NCI-H524 treated with DMSO at 0.1 percent for 48 hours (cell line): ENCODE measurements at regions not wholly inside any gene's neighbourhood (a gene's known extent, or its start where the extent isn't known, plus 50 kb on each side); places are given as distances from the start of the nearest gene placed in this dataset.
A peak's percentile ranks its signal among the peaks of the same experiment; 100 is the strongest.
"Not testable (repeated sequence)": the region's sequence is repeated elsewhere in the genome, so short reads cannot be mapped to it uniquely, and the experiment has no call there.

Source experiments
- DNase-seq: peaks from one replicate; lab custom pipeline; 2025; lab: John Stamatoyannopoulos, UW

DNA sequence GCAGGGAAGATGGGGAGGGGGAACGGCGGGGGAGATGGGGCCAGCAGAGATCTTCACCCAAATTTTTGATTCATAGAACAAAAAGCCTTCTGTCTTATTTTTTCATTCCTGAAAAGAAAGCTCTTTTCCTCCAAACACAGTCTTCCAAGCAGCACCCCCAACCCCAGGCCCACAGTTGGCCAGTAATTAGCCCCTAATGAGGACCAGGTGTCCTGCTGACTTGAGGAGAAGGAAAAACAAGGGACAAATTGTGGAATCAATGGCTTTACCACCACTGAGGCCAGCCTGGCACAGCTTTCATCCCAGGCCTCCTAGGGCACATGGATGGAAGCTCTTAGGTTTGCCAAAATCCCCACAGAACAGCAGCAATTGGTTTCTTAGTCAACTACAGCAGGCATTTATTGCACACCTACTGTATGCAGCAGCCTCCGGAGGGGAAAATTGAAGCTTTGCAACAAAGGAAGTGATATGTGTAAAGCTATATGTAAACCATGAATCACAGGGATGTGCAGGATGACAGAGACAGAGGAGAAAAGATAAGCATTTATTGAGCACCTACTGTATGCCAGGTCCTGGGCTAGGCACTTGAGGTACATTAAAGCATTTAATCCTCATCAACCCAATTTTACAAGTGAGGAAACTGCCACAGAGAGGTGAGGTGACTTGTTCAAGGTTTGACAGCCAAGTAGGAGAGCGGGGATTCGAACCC lies 199.5 kb downstream of the TBC1D2B start:
- no peak for DNase-seq

- not testable (repeated sequence) for DNase-seq
Measured at GRCh38 chr15:77876107-77876820, 201.2 kb downstream of the TBC1D2B start.

GRCh38 chr15:77875066-77875721 lies 202.3 kb downstream of the TBC1D2B start:
- DNase-seq = peak; percentile 44

GRCh38 chr15:77874063-77874462 lies 203.4 kb downstream of the TBC1D2B start:
- DNase-seq = peak; percentile 48

- DNase-seq = not testable (repeated sequence)
Measured at GRCh38 chr15:77872521-77873425, 204.7 kb downstream of the TBC1D2B start.

GRCh38 chr15:77871852-77872371 lies 205.6 kb downstream of the TBC1D2B start:
- no peak for DNase-seq

DNA sequence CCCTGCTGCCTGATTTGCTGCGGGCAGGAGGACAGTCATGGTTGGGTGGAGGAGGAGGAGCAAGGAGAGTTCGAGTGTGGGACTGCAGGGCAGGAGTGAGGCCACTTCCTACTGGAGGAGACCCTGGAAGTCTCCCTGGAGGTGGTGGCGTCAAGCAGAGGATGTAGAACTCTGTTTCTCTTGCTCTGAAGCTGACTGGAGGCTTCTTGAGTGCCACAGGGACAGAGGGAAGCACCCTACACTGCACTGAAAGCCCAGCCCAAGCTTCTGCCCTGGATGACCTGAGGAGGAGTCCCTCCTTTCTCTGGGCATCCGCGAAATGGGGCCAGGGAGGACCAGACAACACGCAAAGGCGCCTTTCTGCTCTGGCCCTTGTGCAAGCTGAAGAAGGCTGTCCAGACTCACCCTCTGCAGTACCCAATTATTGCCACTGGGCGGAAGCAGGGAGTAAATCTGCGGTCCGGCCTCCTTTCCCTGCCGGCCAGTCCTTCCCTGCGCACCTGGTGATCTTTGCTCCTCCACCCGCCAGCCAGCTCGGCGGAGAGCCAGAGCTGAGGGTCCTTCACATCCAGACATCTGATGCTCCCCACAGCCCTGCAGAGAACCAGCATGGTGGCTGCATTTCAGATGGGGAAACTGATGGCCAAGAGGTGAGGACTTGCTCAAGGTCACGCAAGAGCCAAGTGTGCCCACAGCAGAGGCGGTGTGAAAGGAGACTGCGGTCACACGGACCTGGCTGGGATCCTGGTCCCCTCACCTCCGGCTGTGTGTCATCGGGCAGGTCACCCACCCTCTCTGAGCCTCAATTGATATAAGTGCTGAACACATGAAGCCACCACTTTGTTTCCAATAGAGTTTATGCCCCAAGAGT lies 207.1 kb downstream of the TBC1D2B start:
- no peak for DNase-seq

GRCh38 chr15:77869021-77869895 lies 208.3 kb downstream of the TBC1D2B start:
- no peak for DNase-seq

DNA sequence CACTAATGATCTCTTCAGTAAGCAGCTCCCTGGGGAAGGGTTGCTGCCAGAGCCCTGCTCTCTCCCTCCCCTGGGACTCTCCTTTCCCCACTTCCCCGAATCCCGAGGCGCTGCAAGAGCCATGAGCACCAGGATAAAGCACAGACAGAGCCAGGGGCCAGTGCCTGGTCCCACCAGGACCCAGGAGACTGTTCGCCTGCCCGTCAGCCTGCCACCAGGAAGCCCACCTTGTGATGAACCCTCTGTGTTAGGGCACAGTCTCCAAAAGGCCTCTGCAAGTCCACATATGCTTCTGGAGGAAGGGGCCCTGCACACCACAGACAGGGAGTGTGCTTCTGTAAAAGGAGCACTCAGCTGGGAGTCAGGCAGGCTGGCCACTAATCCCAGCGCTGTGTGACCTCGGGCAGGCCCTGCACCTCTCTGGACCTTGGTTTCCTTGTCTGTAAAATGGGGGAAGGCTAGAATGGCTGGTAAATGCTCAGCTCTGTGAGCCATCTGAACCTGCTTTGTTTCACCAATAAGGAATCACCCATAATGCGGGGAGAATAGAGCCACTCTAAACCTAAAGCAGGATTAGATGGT lies 209.4 kb downstream of the TBC1D2B start:
- not testable (repeated sequence) for DNase-seq

- DNase-seq = no peak
Measured at GRCh38 chr15:77867266-77868047, 210.1 kb downstream of the TBC1D2B start.

GRCh38 chr15:77866596-77867125 lies 210.8 kb downstream of the TBC1D2B start:
- no peak for DNase-seq

DNA sequence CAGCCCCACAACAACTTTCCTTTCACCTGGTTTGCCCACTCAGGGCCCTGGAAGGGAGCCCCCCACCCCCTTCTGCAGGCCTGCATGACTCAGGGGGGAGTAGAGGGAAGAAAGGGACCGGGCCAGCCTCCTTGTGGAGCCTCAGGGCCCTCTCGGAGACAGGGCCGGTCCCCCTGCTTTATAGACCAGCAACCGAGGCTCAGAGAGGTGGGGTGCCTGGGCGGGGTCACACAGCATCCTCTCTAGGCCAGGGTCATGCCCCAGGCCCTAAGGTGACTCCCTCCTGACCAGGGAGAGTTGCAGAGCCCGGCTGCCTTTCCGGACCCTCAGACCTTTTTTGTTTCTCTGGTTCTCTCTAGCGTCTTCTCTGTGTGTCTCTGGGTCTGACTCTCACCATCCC lies 211.3 kb downstream of the TBC1D2B start:
- DNase-seq = no peak

- DNase-seq = no peak
Measured at GRCh38 chr15:77865701-77866100, 211.8 kb downstream of the TBC1D2B start.

- DNase-seq = no peak
Measured at GRCh38 chr15:77865106-77865610, 212.4 kb downstream of the TBC1D2B start.

DNA sequence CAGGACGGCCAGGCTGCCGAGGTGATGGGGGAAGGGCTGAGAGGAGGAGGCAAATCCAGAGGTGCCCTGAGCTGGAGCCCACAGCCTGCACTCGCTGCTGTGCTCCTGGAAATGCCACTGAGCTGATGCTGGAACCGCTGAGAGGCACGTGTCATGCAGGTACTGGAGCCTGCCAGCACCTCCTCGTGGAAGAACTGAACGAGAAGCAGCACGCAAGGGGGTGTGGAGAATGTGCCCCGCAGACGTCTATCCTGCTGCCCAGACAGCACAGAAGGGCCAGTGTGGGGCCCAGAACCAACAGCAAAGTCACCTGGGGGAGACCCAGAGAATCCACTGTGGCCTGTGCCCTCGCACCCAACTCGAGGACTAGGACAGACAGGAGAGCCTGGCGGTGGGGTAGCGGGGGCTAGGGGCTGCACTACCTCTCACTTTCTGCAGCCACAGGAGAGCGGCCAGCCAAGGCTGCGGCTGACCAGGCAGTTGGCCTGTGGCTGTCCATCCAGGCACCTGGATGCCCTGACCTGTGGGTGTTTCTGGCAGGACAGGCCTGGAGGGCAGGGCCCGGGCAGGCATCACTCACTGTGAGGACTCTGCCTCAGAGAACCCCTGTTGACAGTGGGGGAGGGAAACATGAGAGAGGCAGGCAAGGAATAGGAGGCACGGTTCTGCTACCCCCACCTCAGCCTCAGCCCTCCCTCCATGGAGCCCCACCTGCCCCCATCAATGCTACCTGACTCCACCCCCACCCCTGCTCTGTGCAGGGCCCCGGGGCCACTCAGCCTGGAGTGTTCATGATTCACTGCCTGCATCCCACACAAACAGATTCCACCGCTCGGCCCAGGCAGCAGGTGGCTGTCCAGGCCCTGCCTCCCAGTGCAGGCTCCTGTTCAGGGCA lies 213.1 kb downstream of the TBC1D2B start:
- no peak for DNase-seq

DNA sequence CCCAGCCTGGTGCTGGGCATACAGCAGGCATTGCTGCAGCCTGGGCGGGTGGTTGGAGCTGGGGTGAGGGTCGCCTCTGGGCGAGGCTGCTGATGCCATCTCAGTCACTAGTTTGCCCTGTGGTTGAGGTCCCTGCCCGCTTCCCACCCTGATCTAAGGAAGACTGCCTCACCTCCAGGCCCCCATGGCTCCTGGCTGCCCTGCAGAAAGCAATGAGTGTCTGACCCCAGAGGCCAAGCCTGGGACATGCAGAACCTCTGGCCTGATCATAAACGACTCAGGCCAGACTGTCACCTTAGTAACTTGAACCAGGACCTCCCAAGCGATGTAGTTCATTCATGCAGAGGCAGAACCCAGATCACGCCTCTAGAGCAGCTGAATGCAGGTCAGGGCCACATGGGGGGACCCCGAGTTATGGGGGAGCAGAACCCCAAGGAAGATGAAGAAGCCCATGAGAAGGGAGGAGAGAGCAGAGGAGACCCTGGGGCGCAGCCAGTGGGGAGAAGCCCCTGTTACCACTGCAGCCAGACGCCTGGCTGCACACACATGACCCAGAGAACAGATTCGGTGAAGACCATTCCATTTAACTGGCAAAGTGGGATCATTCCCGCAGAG lies 213.9 kb downstream of the TBC1D2B start:
- DNase-seq = no peak
